Panc1 (cell line): ENCODE measurements at regions not wholly inside any gene's neighbourhood (a gene's known extent, or its start where the extent isn't known, plus 50 kb on each side); places are given as distances from the start of the nearest gene placed in this dataset.

Experiments
- ATAC-seq: fragments of 200-7000 bp; cut with Tn5 transposase; 2 replicates; pipeline ENCODE4 v1.9.1; 2020; ENCODE audit warnings: mild to moderate bottlenecking, moderate library complexity
- BruUV-seq: library from RNA; stranded (reverse); fragments of 400-500 nt; replicated peaks from 2 replicates; lab custom pipeline; 2021; lab: Mats Ljungman, UMichigan
- CTCF ChIA-PET: fragments of 300-600 bp; sonication (Branson Sonifier 250); formaldehyde crosslinking; loops from one replicate; lab custom pipeline; 2022; ENCODE audit warnings: antibody characterized with exemption; lab: Charles Lee
- POLR2A ChIA-PET: fragments of 300-600 bp; sonication (Branson Sonifier 250); formaldehyde crosslinking; loops from one replicate; lab custom pipeline; 2022; ENCODE audit warnings: antibody characterized with exemption; lab: Charles Lee
- DNase-seq: peaks from one replicate; pipeline ENCODE4 v3.0.0-alpha.2; 2010; ENCODE audit warnings: low read depth, low spot score
- H3K27ac ChIP-seq: 2 replicates; pipeline ENCODE4 v1.5.1; 2011; ENCODE audit warnings: mild to moderate bottlenecking, low read length, inconsistent platforms
- H3K27me3 ChIP-seq: fragments of 200-500 bp; sonication (Bioruptor generic); 2 replicates; pipeline ENCODE4 v1.6.0; 2014; ENCODE audit warnings: low read length, inconsistent platforms; ENCODE audit not compliant: control insufficient read depth, insufficient read depth
- H3K36me3 ChIP-seq: fragments of 200-500 bp; sonication (Bioruptor generic); 2 replicates; pipeline ENCODE4 v1.5.1; 2014; ENCODE audit warnings: inconsistent platforms, mild to moderate bottlenecking, low read length, moderate library complexity; ENCODE audit not compliant: control insufficient read depth, insufficient read depth
- H3K4me1 ChIP-seq: 2 replicates; pipeline ENCODE4 v1.5.1; 2011; ENCODE audit warnings: inconsistent platforms, mild to moderate bottlenecking, low read length, moderate library complexity; ENCODE audit not compliant: control insufficient read depth, insufficient read depth
- H3K4me3 ChIP-seq, 2 experiments: 2 replicates each; pipeline ENCODE4 v1.5.1; 2011 to 2012; ENCODE audit warnings: low read depth in 2 of 2, low read length in 2 of 2, mild to moderate bottlenecking in 2 of 2, inconsistent platforms in 1 of 2, moderate library complexity in 1 of 2
- H3K9me3 ChIP-seq: fragments of 200-500 bp; sonication (Bioruptor generic); 2 replicates; pipeline ENCODE4 v1.5.1; 2014; ENCODE audit warnings: low read depth, mild to moderate bottlenecking, inconsistent platforms, low read length, moderate library complexity; ENCODE audit not compliant: control insufficient read depth, insufficient read depth
- CTCF ChIP-seq: fragments of 450-650 bp; IDR thresholded peaks from 2 replicates; pipeline ENCODE4 v1.5.1; 2017; ENCODE audit warnings: mild to moderate bottlenecking
- POLR2AphosphoS5 ChIP-seq: IDR thresholded peaks from 2 replicates; pipeline ENCODE4 v1.6.1; 2012; ENCODE audit warnings: mild to moderate bottlenecking, low read depth, low read length, moderate library complexity
- REST ChIP-seq, 2 experiments: IDR thresholded peaks; 2 replicates each; pipeline ENCODE4 v1.6.1; 2011 to 2012; ENCODE audit warnings: low read depth in 2 of 2, control low read depth in 1 of 2, low read length in 1 of 2, mild to moderate bottlenecking in 1 of 2, moderate library complexity in 1 of 2; ENCODE audit not compliant: insufficient read depth in 1 of 2
- SIN3A ChIP-seq: IDR thresholded peaks from 2 replicates; pipeline ENCODE4 v1.6.1; 2012; ENCODE audit warnings: low read depth, mild to moderate bottlenecking, low read length, moderate library complexity, borderline replicate concordance; ENCODE audit not compliant: insufficient read depth
- TCF7L2 ChIP-seq: IDR thresholded peaks from 2 replicates; pipeline ENCODE4 v1.6.1; 2011; ENCODE audit warnings: mild to moderate bottlenecking, low read depth, low read length, inconsistent platforms
- in situ Hi-C: cut with HindIII; loops from 2 replicates; pipeline ENCODE4 v1.10.0; 2016; ENCODE audit warnings: low sequenced_read_pairs, low pct_unique_long_range_greater_than_20kb
- intact Hi-C: fragments of 100-400 bp; cut with micrococcal nuclease; formaldehyde crosslinking; loops from one replicate; pipeline ENCODE4 v1.10.0; 2022; ENCODE audit not compliant: unreplicated experiment

GRCh38 chr4:60575336-60575735 lies 624.8 kb upstream of the ADGRL3 start:
- intact Hi-C loops (no loop called here), in situ Hi-C loops (no loop called here)
- Histone ChIP-seq H3K9me3 (no peaks in the 10 kb centered on the region), H3K36me3 (no peaks in the 10 kb centered on the region), H3K27me3 (no peaks in the 10 kb centered on the region), H3K4me3 (no peak overlapping the region), H3K27ac (no peak overlapping the region), H3K4me1 (no peaks in the 10 kb centered on the region)
- DNase-seq (no peak), ATAC-seq (no peak)
- no peak for TF ChIP-seq POLR2AphosphoS5
- TF ChIP-seq SIN3A, result no peak
- no peak for TF ChIP-seq REST (IDR thresholded peaks at IDR 0.05; ENCODE audit: insufficient read depth in 1 of 2, low read depth in 2 of 2, low read length in 1 of 2)
- no peak for TF ChIP-seq CTCF
- TF ChIP-seq TCF7L2, result no peak
- CTCF ChIA-PET, result no interaction called here
- POLR2A ChIA-PET, result no interaction called here
- BruUV-seq, result no TSS peak

- intact Hi-C loops (no loop called here), in situ Hi-C loops (no loop called here)
- Histone ChIP-seq H3K27me3 (no peaks in the 10 kb centered on the region), H3K9me3 (no peaks in the 10 kb centered on the region), H3K4me3 (no peak overlapping the region), H3K4me1 (no peaks in the 10 kb centered on the region), H3K36me3 (no peaks in the 10 kb centered on the region), H3K27ac (no peak overlapping the region)
- TF ChIP-seq CTCF, result no peak
- no peak for TF ChIP-seq POLR2AphosphoS5
- no peak for TF ChIP-seq REST (IDR thresholded peaks at IDR 0.05; ENCODE audit: insufficient read depth in 1 of 2, low read depth in 2 of 2, low read length in 1 of 2)
- TF ChIP-seq TCF7L2, result no peak
- TF ChIP-seq SIN3A, result no peak
- ATAC-seq (no peak), DNase-seq (no peak)
- ChIA-PET POLR2A (no interaction called here), CTCF (no interaction called here)
- BruUV-seq, result no TSS peak
These were observed 620.8 kb upstream of the ADGRL3 start for GRCh38 chr4:60579335-60579734.
